NCI-H446 (cell line): ENCODE measurements at regions not wholly inside any gene's neighbourhood (a gene's known extent, or its start where the extent isn't known, plus 50 kb on each side); places are given as distances from the start of the nearest gene placed in this dataset.
A peak's percentile ranks its signal among the peaks of the same experiment; 100 is the strongest.
"Not testable (repeated sequence)": the region's sequence is repeated elsewhere in the genome, so short reads cannot be mapped to it uniquely, and the experiment has no call there.

Source experiments
- DNase-seq, 2 experiments: peaks; one replicate each; lab custom pipeline; 2025; lab: John Stamatoyannopoulos, UW

GRCh38 chrX:121655276-121655675, 607.9 kb downstream of the GLUD2 start:
- DNase-seq: no peak

- DNase-seq: no peak
These were observed 618.8 kb downstream of the GLUD2 start for GRCh38 chrX:121666171-121666570.

GRCh38 chrX:121671649-121672048, 624.2 kb downstream of the GLUD2 start:
- DNase-seq: no peak

DNA sequence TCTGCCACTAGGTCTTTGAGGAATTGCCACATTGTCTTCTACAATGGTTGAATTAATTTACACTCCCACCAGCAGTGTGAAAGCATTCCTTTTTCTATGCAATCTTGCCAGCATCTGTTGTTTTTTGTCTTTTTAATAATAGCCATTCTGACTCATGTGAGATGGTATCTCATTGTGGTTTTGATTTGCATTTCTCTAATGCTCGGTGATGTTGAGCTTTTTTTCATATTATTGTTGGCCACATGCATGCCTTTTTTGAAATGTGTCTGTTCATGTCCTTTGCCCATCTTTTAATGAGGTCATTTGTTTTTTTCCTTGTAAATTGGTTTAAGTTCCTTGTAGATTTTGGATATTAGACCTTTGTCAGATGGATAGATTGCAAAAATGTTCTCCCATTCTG, 661.8 kb downstream of the GLUD2 start:
- not testable (repeated sequence) for DNase-seq

- DNase-seq: no peak
These were observed 686.1 kb downstream of the GLUD2 start for GRCh38 chrX:121733514-121733913.

GRCh38 chrX:121746105-121746504, 698.7 kb downstream of the GLUD2 start:
- DNase-seq: no peak

GRCh38 chrX:121753602-121754001, 706.2 kb downstream of the GLUD2 start:
- not testable (repeated sequence) for DNase-seq

- no peak for DNase-seq
These were observed 706.9 kb downstream of the GLUD2 start for GRCh38 chrX:121754301-121754700.

- no peak for DNase-seq
These were observed 708.1 kb downstream of the GLUD2 start for GRCh38 chrX:121755541-121755940.

DNA sequence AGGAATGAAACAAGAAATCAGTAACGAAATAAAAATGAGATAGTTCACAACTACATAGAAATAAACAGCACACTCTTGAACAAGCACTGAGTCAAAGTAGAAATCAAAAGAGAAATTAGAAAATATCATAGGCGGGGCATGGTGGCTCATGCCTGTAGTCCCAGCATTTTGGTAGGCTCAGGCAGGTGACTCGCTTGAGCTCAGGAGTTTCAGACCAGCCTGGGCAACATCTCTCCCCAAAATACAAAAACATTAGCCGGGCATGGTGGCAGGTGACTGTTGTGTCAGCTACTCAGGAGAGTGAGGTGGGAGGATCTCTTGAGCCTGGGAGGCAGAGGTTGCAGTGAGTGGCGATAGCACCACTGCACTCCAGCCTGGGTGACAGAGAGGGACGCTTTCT, 714.4 kb downstream of the GLUD2 start:
- DNase-seq: no peak

DNA sequence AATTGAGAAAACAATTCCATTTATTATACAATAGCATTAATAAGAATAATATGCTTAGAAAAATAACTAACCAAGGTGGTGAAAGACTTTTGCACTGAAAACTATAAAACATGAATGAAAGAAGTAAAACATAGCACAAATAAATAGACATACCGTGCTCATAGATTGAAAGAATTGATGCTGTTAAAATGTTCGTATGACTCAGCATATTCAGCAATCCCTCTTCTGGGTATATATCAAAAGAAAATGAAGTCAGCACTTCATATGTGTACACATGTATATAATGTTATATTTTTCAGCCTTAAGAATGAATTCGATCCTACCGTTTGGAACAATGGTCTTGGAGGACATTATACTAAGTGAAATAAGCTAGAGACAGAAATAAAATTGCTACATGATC, 716.3 kb downstream of the GLUD2 start:
- DNase-seq: no peak

- DNase-seq: not testable (repeated sequence)
These were observed 720.8 kb downstream of the GLUD2 start for GRCh38 chrX:121768210-121768609.

DNA sequence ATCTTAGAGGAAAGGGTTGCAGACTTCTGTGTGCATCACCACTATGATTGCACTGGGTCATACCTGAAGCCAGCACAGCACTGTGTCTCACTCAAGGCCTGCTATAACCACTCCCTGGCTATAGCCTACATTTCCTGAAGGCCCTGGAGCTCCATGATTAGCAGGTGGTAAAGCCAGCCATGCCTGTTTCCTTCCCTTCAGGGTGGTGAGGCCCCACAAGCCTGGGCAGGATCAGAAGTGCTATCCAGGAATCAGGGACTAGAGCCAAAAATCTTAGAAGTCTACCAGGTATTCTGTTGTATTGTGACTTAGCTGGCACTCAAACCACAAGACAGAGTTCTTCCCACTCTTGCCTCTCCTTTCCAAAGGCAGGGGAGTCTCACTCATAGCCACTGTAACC, 734.6 kb downstream of the GLUD2 start:
- DNase-seq: no peak

DNA sequence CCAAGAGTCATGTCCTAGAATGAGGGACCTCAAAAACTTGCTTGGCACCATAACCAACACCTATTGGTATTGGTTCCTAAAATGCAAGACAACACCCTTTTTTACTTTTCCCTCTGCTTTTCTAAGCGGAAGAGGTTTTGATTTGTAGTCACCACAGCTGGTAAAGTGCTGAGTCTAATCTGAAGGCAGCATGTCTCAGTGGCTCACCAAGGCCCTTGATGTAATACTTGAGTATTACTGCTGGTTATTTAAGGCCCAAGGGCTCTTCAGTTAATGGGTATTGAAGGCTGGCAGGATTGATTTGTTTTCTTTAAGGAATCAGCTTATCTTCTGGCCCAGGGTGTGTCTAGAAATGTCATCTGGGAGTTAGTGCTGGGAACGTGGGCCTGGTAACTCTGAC, 735.1 kb downstream of the GLUD2 start:
- no peak for DNase-seq

DNA sequence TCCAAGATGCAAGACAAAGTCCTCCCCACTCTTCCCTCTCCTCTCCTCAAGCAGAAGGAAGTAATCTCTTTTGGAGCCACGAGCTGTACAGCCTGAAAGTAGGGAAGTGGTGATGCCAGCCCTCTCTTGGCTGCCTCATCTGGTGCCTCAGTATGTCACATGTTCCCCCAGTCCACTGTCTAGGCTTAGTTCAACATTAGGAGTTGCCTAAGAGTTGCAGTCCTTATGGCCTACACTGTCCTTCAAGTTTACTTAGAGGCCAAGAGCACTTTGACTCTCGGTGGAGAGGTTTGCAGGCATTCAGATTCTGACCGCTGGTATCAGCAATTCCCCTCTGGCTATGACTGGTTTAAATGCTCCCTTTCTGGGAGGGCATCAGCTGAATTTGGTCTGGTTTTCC, 735.6 kb downstream of the GLUD2 start:
- DNase-seq: no peak

DNA sequence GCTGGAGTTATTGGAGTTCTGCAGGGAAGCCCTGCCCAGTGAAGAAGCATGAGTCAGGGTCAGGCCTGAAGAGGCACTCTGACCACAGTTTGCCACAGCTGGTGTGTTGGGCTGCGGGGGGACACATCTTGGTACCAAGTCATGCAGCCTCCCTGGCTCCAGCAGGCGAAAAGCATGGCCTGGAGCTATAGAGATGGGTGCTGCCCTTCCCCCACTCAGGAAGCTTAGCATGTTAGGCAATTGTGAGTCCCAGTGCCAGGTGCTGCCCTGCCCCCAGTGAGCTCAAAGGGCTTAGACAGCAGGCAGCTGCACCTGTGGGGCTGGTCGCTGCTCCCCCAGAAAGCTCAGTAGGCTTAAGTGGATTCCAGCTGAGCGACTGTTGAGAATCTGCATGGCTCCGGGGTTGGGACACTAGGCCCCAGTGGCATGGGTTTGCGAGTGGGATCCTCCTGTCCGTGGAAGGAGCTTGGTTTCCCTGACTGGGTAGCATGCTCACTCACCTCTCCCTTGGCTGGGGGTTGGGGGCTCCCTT, 755.5 kb downstream of the GLUD2 start:
- no peak for DNase-seq

DNA sequence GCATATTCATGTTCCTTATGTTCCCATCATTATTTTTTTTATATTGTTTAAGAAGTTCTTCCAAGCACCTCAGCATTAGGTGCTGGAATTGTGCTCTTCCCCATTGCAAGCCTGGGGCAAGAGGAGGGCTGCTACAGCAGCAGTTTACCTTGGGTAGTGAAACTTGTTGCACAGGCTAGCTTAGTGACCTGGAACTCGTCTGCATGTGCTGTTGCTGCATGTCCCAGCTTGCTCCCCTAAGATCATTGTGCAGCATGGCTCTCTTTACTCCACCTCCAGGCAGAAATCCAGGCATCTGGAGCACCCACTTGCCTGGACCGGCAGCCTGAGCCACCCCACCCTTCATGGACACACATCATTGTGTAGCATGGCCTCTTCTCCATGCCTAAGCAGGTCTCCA, 776.0 kb downstream of the GLUD2 start:
- DNase-seq: no peak

DNA sequence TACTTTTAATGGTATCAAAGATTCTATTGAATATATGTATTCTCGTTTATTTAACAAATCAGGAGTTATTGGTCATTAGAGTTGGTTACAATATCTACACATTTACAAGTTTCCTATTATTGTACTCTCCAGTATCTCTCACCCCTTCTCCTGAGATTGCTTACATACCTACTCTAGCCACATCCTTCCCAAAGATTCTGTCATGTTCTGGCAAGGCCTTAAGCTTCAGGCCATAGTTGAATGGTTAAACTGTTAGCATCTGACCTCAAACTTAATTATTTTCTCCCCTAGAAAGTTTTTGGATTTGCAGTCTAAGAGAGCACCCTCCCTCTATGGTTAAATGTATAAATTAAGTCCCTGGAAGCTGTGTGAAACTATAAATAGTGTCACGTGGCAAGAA, 784.2 kb downstream of the GLUD2 start:
- DNase-seq: no peak

DNA sequence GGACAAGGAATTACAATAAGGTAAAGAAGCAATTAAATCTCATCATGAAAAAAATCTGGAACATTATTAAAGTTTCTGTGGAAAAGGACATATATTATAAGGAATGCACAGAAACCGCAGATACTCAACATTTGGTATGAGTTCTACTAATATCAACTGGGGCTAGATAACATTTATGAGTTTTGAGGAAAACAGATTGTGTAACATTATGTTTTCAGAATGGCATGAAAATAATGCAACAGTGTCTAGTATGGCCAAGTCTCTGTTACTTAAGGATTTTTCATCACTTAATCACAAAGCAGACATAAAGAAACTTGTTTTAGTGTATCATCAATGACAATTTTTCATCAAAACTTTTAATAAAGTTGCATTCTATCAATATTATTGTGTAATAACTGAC, 785.0 kb downstream of the GLUD2 start:
- no peak for DNase-seq

- DNase-seq: no peak
These were observed 788.6 kb downstream of the GLUD2 start for GRCh38 chrX:121836000-121836399.

DNA sequence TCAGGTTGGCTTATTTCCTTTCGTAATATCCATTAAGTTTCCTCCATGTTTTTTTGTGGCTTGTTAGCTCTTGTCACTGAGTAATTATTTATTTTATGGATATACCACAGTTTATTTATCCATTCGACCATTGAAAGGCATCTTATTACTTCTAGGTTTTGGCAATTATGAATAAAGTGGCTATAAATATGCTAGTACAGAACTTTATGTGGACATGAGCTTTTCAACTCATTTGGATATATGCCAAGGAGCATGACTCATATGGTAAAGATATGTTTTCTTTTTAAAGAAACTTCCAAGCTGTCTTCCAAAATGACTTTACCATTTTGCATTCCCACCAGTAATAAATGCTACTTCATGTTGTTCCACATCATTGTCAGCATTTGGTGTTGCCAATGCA, 803.6 kb downstream of the GLUD2 start:
- DNase-seq: peak in 1 of 2 experiments; percentile 18

- DNase-seq: no peak
These were observed 806.6 kb downstream of the GLUD2 start for GRCh38 chrX:121853762-121854613.

DNA sequence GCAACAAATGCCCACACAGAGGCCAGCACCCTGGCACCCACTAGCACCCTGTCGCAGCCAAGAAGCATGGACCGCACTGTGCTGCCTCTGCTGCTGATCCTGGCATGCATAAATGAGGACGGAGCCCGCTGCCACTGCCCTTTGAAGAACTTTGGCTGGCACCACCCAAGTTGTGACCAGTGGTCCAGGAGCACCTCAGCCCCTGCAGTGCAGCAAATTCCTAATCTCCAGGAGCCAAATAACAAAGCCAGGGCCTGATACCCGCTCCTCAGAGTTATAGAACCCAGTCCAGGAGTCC, 807.2 kb downstream of the GLUD2 start:
- no peak for DNase-seq
